ENCODE measurements at regions not wholly inside any gene's neighbourhood (a gene's known extent, or its start where the extent isn't known, plus 50 kb on each side); places are given as distances from the start of the nearest gene placed in this dataset.
"Not testable (repeated sequence)": the region's sequence is repeated elsewhere in the genome, so short reads cannot be mapped to it uniquely, and the experiment has no call there.

DNA sequence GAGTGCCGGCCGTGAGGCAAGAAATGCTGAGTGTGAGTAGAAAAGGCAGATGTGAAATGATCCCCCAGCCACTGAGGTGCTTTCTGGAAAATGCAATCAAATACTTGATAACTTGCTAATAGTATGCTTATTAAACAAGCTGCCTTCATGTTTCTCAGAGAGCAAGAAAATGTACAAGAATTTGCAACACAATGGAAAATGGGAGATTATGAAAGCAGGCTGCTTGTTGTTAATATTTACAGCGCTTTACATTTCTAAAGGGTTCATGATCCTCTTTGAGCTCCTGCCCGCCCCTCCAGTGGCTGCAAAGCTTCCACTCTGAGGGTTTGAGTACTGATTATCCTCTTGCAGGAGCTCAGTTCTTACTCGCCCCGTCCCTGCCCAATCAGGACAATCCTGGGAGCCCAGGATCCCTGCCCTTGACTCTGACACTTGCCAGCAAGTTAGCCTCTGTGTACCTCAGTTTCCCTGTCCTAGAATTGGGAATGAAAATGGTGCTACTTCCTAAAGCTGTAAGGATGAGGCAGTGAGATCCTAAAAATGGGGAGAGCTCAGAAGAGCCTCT lies 645.1 kb downstream of the TBC1D22A start:
- TF ChIP-seq CTCF (IDR thresholded peaks at IDR 0.05) (no peak), ZFX (IDR thresholded peaks at IDR 0.05; ENCODE audit: borderline replicate concordance) (no peak)

DNA sequence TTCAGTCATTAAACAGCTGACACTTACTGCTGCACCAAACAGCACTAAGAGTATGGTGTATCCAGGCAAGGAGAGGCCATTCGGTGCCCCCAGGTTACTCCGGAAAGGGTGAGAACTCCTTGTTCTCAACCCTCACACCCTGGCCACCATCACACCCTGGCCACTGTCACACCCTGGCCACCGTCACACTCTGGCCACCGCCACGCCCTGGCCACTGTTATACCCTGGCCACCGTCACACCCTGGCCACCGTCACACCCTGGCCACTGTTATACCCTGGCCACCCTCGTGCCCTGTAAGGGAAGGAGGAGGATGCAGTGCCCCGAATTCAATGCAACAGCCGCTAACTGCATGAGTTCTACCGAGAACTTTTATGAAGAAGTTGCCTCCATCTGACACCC lies 644.4 kb downstream of the TBC1D22A start:
- no peak for TF ChIP-seq CTCF (IDR thresholded peaks at IDR 0.05)
- TF ChIP-seq ZFX (IDR thresholded peaks at IDR 0.05; ENCODE audit: borderline replicate concordance), result no peak
- H3K27ac ChIP-seq, result no peak overlapping the region

More for the DNA sequence above, 645.1 kb downstream of the TBC1D22A start:
- no peak overlapping the region for H3K27ac ChIP-seq

GRCh38 chr22:47406180-47406834 lies 643.9 kb downstream of the TBC1D22A start:
- H3K27ac ChIP-seq, result no peak overlapping the region
- TF ChIP-seq CTCF (IDR thresholded peaks at IDR 0.05) (no peak), ZFX (IDR thresholded peaks at IDR 0.05; ENCODE audit: borderline replicate concordance) (no peak)

GRCh38 chr22:47405222-47405621 lies 642.8 kb downstream of the TBC1D22A start:
- H3K27ac ChIP-seq, result not testable (repeated sequence)

- TF ChIP-seq CTCF (IDR thresholded peaks at IDR 0.05) (no peak), ZFX (IDR thresholded peaks at IDR 0.05; ENCODE audit: borderline replicate concordance) (no peak)
- H3K27ac ChIP-seq, result no peak overlapping the region
Observed at GRCh38 chr22:47402876-47403525, 640.6 kb downstream of the TBC1D22A start.

DNA sequence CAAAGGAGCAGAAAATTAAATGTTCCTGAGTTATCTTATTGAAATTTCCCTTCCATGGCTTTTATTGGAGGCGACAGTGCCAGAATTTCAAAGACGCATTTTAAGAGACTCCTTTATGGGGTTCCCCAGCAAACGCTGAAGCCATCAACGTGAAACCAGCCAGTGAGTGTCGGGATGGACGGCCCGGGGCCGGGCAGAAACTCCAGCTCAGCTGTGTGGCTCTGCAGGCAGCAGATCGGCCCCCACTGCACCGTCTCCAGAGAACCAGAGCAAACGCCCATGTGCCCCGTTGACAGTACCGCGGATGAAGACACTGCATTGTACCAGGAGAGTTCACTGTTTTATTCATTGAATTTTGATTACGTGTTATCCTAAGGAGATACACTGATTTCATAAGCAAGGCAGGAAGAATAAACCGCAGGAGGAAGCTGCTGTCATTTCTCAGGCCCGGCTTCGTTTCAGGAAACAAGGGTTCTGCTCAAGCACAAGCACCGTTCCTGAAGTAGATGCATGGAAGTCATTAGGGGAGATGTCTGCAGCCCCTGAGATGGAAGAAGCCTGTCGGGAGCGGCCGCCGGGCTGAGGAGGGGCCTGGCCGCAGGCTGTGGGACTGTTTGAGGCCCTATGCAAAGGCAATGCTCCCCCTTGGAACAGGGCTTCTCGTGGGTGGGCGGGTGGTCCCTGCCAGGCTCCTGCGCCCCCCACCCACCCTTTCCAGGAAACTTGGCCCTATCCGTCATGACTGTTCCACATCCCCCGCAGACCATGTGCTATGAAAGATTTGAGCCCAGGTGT lies 639.7 kb downstream of the TBC1D22A start:
- H3K27ac ChIP-seq, result no peak overlapping the region
- TF ChIP-seq CTCF (IDR thresholded peaks at IDR 0.05), result no peak
- TF ChIP-seq ZFX (IDR thresholded peaks at IDR 0.05; ENCODE audit: borderline replicate concordance), result no peak

DNA sequence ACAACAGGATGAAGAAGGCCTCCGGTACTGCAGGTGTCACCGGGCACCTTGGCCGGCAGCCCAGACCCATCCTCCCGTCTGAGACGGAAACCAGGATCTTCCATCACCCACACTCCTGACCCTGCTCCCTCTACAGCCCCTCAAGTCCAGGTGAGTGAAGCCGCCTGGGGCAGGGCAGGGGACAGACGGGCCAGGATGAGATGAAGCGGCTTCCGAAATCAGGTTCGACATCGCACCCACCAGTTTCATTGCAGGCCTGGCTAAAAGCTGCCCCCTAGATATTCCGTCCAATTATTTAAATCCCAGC lies 639.1 kb downstream of the TBC1D22A start:
- no peak overlapping the region for H3K27ac ChIP-seq
- TF ChIP-seq CTCF (IDR thresholded peaks at IDR 0.05), result no peak
- no peak for TF ChIP-seq ZFX (IDR thresholded peaks at IDR 0.05; ENCODE audit: borderline replicate concordance)
